ENCODE measurements at regions not wholly inside any gene's neighbourhood (a gene's known extent, or its start where the extent isn't known, plus 50 kb on each side); places are given as distances from the start of the nearest gene placed in this dataset.

- Histone ChIP-seq H3K4me3 (ENCODE audit: low read depth, low read length) (no peak overlapping the region), H3K27me3 (ENCODE audit: control insufficient read depth, insufficient read depth, low read length) (peaks cover 3% of the 10 kb centered on the region), H3K36me3 (ENCODE audit: control insufficient read depth, insufficient read depth, low read length) (no peaks in the 10 kb centered on the region)
- ChIA-PET CTCF (interaction anchor here (0.7 to 1.8 kb wide), 18 partner anchors 11 to 321 kb away, joined by 3 to 17 read pairs (median 4); no protein-coding TSS in a partner anchor), POLR2A (no interaction called here)
- TF ChIP-seq CTCF (IDR thresholded peaks at IDR 0.05; ENCODE audit: insufficient read depth, low read depth, low read length) = peak; percentile 74
- peak; percentile 2 for DNase-seq (ENCODE audit: low read depth)
These were observed 156.2 kb downstream of the MELK start for GRCh38 chr9:36728651-36729520.

- POLR2A ChIA-PET = no interaction called here
- H3K36me3 ChIP-seq (ENCODE audit: control insufficient read depth, insufficient read depth, low read length) = no peaks in the 10 kb centered on the region
- no peak overlapping the region for H3K4me3 ChIP-seq (ENCODE audit: low read depth, low read length)
- no peak for DNase-seq (ENCODE audit: low read depth)
- CTCF ChIA-PET = interaction anchor here (0.7 to 1.6 kb wide), 4 partner anchors 27 to 322 kb away, joined by 3 to 4 read pairs (median 3); no protein-coding TSS in a partner anchor
- H3K27me3 ChIP-seq (ENCODE audit: control insufficient read depth, insufficient read depth, low read length) = peaks cover 3% of the 10 kb centered on the region; the same call in 1 of the 2 replicates
- no peak for TF ChIP-seq CTCF (IDR thresholded peaks at IDR 0.05; ENCODE audit: insufficient read depth, low read depth, low read length)
These were observed 157.2 kb downstream of the MELK start for GRCh38 chr9:36729906-36730305.

GRCh38 chr9:36730414-36730813, 157.7 kb downstream of the MELK start:
- ChIA-PET CTCF (interaction anchor here (0.7 to 1.2 kb wide), 4 partner anchors 26 to 323 kb away, joined by 3 to 5 read pairs (median 3); no protein-coding TSS in a partner anchor), POLR2A (no interaction called here)
- DNase-seq (ENCODE audit: low read depth) = no peak
- no peak overlapping the region for H3K4me3 ChIP-seq (ENCODE audit: low read depth, low read length)
- TF ChIP-seq CTCF (IDR thresholded peaks at IDR 0.05; ENCODE audit: insufficient read depth, low read depth, low read length) = no peak
- H3K36me3 ChIP-seq (ENCODE audit: control insufficient read depth, insufficient read depth, low read length) = no peaks in the 10 kb centered on the region
- peaks cover 3% of the 10 kb centered on the region; the same call in 1 of the 2 replicates for H3K27me3 ChIP-seq (ENCODE audit: control insufficient read depth, insufficient read depth, low read length)

- CTCF ChIA-PET = interaction anchor here (1.0 to 1.2 kb wide), 3 partner anchors 10 to 99 kb away, joined by 3 to 5 read pairs (median 4); no protein-coding TSS in a partner anchor
- POLR2A ChIA-PET = no interaction called here
- Histone ChIP-seq H3K27me3 (ENCODE audit: control insufficient read depth, insufficient read depth, low read length) (peaks cover 3% of the 10 kb centered on the region), H3K4me3 (ENCODE audit: low read depth, low read length) (no peak overlapping the region), H3K36me3 (ENCODE audit: control insufficient read depth, insufficient read depth, low read length) (no peaks in the 10 kb centered on the region)
- DNase-seq (ENCODE audit: low read depth) = no peak
- TF ChIP-seq CTCF (IDR thresholded peaks at IDR 0.05; ENCODE audit: insufficient read depth, low read depth, low read length) = no peak
These were observed 158.6 kb downstream of the MELK start for GRCh38 chr9:36731068-36731956.

GRCh38 chr9:36734737-36735136, 162.0 kb downstream of the MELK start:
- DNase-seq (ENCODE audit: low read depth) = no peak
- CTCF ChIA-PET = no interaction called here

More at GRCh38 chr9:36734737-36735136, 162.0 kb downstream of the MELK start:
- Histone ChIP-seq H3K27me3 (ENCODE audit: control insufficient read depth, insufficient read depth, low read length) (peaks cover 5% of the 10 kb centered on the region), H3K36me3 (ENCODE audit: control insufficient read depth, insufficient read depth, low read length) (no peaks in the 10 kb centered on the region), H3K4me3 (ENCODE audit: low read depth, low read length) (no peak overlapping the region)
- POLR2A ChIA-PET = no interaction called here
- no peak for TF ChIP-seq CTCF (IDR thresholded peaks at IDR 0.05; ENCODE audit: insufficient read depth, low read depth, low read length)

Data from BJ (cell line).